Ovary (tissue), 3 donors: ENCODE measurements at regions not wholly inside any gene's neighbourhood (a gene's known extent, or its start where the extent isn't known, plus 50 kb on each side); places are given as distances from the start of the nearest gene placed in this dataset.

Experiments used
- EP300 ChIP-seq: sonication (generic); formaldehyde crosslinking; IDR thresholded peaks from one replicate; pipeline ENCODE4 v1.6.1; 2017; ENCODE audit warnings: antibody characterized with exemption
- POLR2A ChIP-seq: fragments of 450-650 bp; IDR thresholded peaks from one replicate; pipeline ENCODE4 v1.6.1; 2017; ENCODE audit warnings: antibody characterized with exemption, mild to moderate bottlenecking, moderate library complexity
- TF ChIP-seq, protein P1 (sequence below), 3 donors: fragments of 450-650 bp in 2 of 3; fragments of 200-600 bp in 1 of 3; IDR thresholded peaks; one replicate each; pipeline versions ENCODE4 v1.5.1 to v1.8.0; 2016 to 2022; ENCODE audit warnings: antibody characterized with exemption in 3 of 3, mild to moderate bottlenecking in 1 of 3
- donor health status: DM: no; HTN: no; CAD: no.

DNA sequence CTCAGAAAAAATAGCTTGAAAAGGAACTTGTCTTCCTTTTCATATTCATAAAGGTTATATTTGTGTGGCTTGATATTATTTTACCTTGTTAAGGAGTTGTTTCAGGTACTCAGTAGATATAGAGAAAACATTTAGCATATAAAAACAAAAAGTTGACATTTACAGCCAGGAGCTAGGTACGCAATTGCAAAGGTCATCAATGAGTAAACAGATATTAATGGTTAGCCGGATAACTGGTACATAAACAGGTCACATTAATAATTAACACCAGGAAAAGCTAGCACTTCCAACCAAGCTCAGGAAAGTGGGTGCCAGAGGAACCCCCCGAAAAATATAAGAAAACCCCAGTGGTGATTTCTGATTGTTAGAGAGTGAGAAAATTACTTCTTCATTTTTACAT is 146.6 kb upstream of the NR2F2 start:
- TF ChIP-seq, protein P1, sequence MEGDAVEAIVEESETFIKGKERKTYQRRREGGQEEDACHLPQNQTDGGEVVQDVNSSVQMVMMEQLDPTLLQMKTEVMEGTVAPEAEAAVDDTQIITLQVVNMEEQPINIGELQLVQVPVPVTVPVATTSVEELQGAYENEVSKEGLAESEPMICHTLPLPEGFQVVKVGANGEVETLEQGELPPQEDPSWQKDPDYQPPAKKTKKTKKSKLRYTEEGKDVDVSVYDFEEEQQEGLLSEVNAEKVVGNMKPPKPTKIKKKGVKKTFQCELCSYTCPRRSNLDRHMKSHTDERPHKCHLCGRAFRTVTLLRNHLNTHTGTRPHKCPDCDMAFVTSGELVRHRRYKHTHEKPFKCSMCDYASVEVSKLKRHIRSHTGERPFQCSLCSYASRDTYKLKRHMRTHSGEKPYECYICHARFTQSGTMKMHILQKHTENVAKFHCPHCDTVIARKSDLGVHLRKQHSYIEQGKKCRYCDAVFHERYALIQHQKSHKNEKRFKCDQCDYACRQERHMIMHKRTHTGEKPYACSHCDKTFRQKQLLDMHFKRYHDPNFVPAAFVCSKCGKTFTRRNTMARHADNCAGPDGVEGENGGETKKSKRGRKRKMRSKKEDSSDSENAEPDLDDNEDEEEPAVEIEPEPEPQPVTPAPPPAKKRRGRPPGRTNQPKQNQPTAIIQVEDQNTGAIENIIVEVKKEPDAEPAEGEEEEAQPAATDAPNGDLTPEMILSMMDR (IDR thresholded peaks at IDR 0.05): no peak
- TF ChIP-seq POLR2A (no peak), EP300 (no peak)
